ENCODE measurements at regions not wholly inside any gene's neighbourhood (a gene's known extent, or its start where the extent isn't known, plus 50 kb on each side); places are given as distances from the start of the nearest gene placed in this dataset.

DNA sequence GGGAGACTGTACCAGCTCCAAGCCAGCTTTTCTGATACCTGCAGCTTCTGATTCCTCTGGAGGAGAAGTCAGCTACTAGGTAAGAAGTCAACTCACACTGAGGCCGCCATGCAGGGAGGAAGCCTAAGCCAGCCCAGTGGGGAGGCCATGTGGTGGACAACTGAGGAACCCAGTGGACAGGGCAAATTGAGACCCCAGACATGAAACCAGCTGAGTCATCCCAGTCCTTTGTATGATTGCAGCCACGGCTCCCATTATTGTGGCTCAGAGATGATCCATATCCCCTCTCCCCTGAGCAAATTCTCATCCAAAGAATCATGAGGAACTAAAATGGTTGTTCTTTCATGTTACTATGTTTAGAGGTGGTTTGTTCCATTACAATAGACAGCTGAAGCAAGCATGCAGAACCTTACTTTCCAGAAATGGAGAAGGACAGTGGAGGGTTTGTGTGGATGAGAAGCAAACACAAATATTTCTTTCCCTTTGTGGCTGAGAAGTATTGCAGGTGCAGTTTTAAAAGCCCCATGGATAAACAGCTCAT, 1147.3 kb upstream of the TMEM132C start:
- TF ChIP-seq EZH2phosphoT487 (IDR thresholded peaks at IDR 0.05; ENCODE audit: insufficient read depth, low read depth), result no peak
- TF ChIP-seq EZH2 (IDR thresholded peaks at IDR 0.05; ENCODE audit: insufficient read depth, poor library complexity, severe bottlenecking), result no peak

All from GM23248 (cell line).